ENCODE measurements at regions not wholly inside any gene's neighbourhood (a gene's known extent, or its start where the extent isn't known, plus 50 kb on each side); places are given as distances from the start of the nearest gene placed in this dataset.

DNA sequence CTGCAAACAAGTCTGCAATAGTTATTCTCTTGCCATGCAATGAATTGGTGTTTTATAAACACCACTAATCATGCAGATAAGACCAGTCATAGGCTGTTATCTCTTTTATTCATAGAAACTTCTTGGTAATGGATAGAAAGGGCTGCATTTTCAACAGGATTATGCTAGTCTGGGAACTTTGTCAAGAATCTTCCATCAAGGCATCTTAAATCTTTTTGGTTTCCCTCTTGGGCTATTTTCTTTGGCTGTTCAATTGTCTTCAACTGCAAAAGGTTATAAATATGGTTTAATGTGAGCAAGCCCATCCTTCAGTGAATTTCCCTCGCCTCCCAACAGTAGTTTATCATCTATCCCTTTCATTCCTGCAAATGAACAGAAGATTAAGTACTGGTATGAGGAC lies 59.0 kb upstream of the MINAR1 start:
- no peaks in the 10 kb centered on the region for H3K27me3 ChIP-seq (replicated peaks; ENCODE audit: insufficient read depth)
- no peaks in the 10 kb centered on the region for H3K4me1 ChIP-seq (replicated peaks)
- no peak overlapping the region for H3K27ac ChIP-seq
- no peaks in the 10 kb centered on the region for H3K36me3 ChIP-seq
- intact Hi-C loops (cut with DNase I), result no loop called here
- no peak overlapping the region for H3K4me3 ChIP-seq
- DNase-seq (ENCODE audit: low spot score), result no peak
- TF ChIP-seq, protein P1, sequence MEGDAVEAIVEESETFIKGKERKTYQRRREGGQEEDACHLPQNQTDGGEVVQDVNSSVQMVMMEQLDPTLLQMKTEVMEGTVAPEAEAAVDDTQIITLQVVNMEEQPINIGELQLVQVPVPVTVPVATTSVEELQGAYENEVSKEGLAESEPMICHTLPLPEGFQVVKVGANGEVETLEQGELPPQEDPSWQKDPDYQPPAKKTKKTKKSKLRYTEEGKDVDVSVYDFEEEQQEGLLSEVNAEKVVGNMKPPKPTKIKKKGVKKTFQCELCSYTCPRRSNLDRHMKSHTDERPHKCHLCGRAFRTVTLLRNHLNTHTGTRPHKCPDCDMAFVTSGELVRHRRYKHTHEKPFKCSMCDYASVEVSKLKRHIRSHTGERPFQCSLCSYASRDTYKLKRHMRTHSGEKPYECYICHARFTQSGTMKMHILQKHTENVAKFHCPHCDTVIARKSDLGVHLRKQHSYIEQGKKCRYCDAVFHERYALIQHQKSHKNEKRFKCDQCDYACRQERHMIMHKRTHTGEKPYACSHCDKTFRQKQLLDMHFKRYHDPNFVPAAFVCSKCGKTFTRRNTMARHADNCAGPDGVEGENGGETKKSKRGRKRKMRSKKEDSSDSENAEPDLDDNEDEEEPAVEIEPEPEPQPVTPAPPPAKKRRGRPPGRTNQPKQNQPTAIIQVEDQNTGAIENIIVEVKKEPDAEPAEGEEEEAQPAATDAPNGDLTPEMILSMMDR (IDR thresholded peaks at IDR 0.05), result no peak
- TF ChIP-seq POLR2A (IDR thresholded peaks at IDR 0.05) (no peak), POLR2AphosphoS5 (IDR thresholded peaks at IDR 0.05) (no peak)
- no peaks in the 10 kb centered on the region for H3K9me3 ChIP-seq
- 40% methylated on average over 1 of the region's 1 CpG for WGBS

DNA sequence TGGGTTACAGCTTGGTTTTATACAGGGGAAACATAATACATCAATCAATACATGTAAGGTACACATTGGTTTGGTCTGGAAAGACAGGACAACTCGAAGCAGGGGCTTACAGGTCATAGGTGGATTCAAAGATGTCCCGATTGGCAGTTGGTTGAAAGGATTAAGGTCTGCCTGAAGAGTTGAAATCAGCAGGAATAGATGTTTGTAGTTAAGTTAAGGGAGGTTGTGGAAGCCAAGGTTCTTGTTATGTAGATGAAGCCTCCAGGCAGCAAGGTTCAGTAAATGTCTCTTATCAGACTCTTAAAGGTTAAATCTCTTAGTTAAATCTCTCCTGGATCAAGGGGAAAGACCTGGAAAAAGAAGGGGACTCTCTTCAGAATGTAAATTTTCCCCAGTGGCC lies 58.4 kb upstream of the MINAR1 start:
- H3K36me3 ChIP-seq, result no peaks in the 10 kb centered on the region
- no peaks in the 10 kb centered on the region for H3K27me3 ChIP-seq (replicated peaks; ENCODE audit: insufficient read depth)
- no peaks in the 10 kb centered on the region for H3K9me3 ChIP-seq
- no peak for TF ChIP-seq POLR2A (IDR thresholded peaks at IDR 0.05)
- TF ChIP-seq, protein P1 (IDR thresholded peaks at IDR 0.05), result no peak
- no peak for TF ChIP-seq POLR2AphosphoS5 (IDR thresholded peaks at IDR 0.05)
- intact Hi-C loops (cut with DNase I), result no loop called here
- no peak for DNase-seq (ENCODE audit: low spot score)
- no peak overlapping the region for H3K4me3 ChIP-seq
- 82% methylated on average over 2 of the region's 2 CpGs for WGBS
- H3K4me1 ChIP-seq (replicated peaks), result no peaks in the 10 kb centered on the region
- no peak overlapping the region for H3K27ac ChIP-seq

DNA sequence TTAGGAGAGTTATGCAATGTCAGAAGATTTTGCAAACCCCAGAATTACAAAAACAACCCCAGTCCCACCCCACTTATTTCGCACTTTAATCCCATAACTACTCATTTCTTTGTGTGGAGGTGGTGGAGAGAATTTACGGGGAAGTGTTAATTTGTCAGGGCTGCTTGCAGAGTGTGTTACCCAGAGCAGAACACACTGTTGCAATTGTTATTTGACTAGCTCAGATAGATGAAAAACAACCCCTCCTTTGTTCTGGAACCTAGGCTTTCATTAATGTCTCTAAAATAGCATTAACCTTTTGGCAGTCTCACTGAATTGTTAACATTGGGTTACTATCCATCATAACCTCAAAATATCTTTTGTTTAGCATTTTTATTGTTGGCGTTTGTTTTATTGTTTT lies 55.8 kb upstream of the MINAR1 start:
- intact Hi-C loops (cut with DNase I), result no loop called here
- Histone ChIP-seq H3K27me3 (replicated peaks; ENCODE audit: insufficient read depth) (no peaks in the 10 kb centered on the region), H3K9me3 (no peaks in the 10 kb centered on the region), H3K27ac (no peak overlapping the region), H3K4me3 (no peak overlapping the region), H3K36me3 (no peaks in the 10 kb centered on the region), H3K4me1 (replicated peaks) (no peaks in the 10 kb centered on the region)
- 71% methylated on average over 3 of the region's 3 CpGs for WGBS
- TF ChIP-seq POLR2AphosphoS5 (IDR thresholded peaks at IDR 0.05), result no peak
- no peak for TF ChIP-seq POLR2A (IDR thresholded peaks at IDR 0.05)
- TF ChIP-seq, protein P1 (IDR thresholded peaks at IDR 0.05), result no peak
- DNase-seq (ENCODE audit: low spot score), result no peak

DNA sequence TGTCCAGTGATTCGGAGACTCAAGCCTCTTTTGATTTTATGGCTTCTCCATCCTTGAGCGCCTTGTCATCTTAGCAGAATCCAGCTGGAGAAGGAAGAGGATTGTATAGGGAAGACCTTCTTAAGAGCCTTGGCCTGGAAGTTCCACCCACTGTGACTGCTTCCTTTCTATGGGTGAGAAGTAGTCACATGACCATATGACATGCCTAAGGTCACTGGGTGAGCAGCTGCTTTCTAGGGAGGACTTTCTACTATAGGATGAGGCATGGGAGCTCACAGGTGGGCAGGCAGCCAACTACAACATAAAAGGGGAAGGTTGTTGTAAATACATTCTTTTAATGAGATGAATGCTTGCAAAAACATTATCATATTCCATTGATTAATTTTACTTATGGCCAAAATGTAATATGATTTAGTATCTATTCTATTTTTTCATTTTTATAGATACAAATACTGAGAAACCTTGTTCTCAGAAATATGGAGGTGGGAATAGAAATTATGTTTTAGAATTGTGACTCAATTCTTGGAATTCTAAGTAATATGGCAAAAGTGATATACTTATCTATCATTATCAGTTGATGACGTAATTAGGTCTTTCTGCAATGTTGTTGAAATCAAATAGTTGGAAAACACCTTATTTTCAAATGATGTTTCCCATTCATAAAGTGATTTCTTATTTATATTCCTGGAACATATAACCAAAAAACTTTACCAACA lies 53.6 kb upstream of the MINAR1 start:
- WGBS, result 92% methylated on average over 3 of the region's 3 CpGs

More for the DNA sequence above, 53.6 kb upstream of the MINAR1 start:
- no peak overlapping the region for H3K4me3 ChIP-seq
- no peak overlapping the region for H3K27ac ChIP-seq
- H3K9me3 ChIP-seq, result no peaks in the 10 kb centered on the region
- H3K36me3 ChIP-seq, result no peaks in the 10 kb centered on the region
- TF ChIP-seq, protein P1 (IDR thresholded peaks at IDR 0.05), result no peak
- TF ChIP-seq POLR2A (IDR thresholded peaks at IDR 0.05) (no peak), POLR2AphosphoS5 (IDR thresholded peaks at IDR 0.05) (no peak)
- no peak for DNase-seq (ENCODE audit: low spot score)
- H3K27me3 ChIP-seq (replicated peaks; ENCODE audit: insufficient read depth), result no peaks in the 10 kb centered on the region
- no peaks in the 10 kb centered on the region for H3K4me1 ChIP-seq (replicated peaks)
- intact Hi-C loops (cut with DNase I), result no loop called here
